HG03457 (cell line): ENCODE measurements at regions not wholly inside any gene's neighbourhood (a gene's known extent, or its start where the extent isn't known, plus 50 kb on each side); places are given as distances from the start of the nearest gene placed in this dataset.
"Not testable (repeated sequence)": the region's sequence is repeated elsewhere in the genome, so short reads cannot be mapped to it uniquely, and the experiment has no call there.

ENCODE experiments used
- ATAC-seq: cut with Tn5 transposase; IDR thresholded peaks from one replicate; pipeline ENCODE4 v1.9.1; 2021; ENCODE audit warnings: moderate number of reproducible peaks; ENCODE audit not compliant: unreplicated experiment

- ATAC-seq: no peak
These were observed 292.7 kb downstream of the SUCLA2 start for GRCh38 chr13:47708386-47708785.

- no peak for ATAC-seq
These were observed 293.7 kb downstream of the SUCLA2 start for GRCh38 chr13:47707414-47707813.

- no peak for ATAC-seq
These were observed 295.9 kb downstream of the SUCLA2 start for GRCh38 chr13:47705185-47705584.

- no peak for ATAC-seq
These were observed 304.4 kb downstream of the SUCLA2 start for GRCh38 chr13:47696674-47697073.

- no peak for ATAC-seq
These were observed 313.5 kb downstream of the SUCLA2 start for GRCh38 chr13:47687577-47687976.

GRCh38 chr13:47685156-47685555 lies 315.9 kb downstream of the SUCLA2 start:
- not testable (repeated sequence) for ATAC-seq

GRCh38 chr13:47680748-47681147 lies 320.3 kb downstream of the SUCLA2 start:
- ATAC-seq: no peak

GRCh38 chr13:47679401-47679800 lies 321.7 kb downstream of the SUCLA2 start:
- ATAC-seq: no peak

- no peak for ATAC-seq
These were observed 322.7 kb downstream of the SUCLA2 start for GRCh38 chr13:47678201-47678968.

GRCh38 chr13:47675871-47676270 lies 325.2 kb downstream of the SUCLA2 start:
- no peak for ATAC-seq

GRCh38 chr13:47673009-47673850 lies 327.8 kb downstream of the SUCLA2 start:
- no peak for ATAC-seq

GRCh38 chr13:47672245-47673008 lies 328.6 kb downstream of the SUCLA2 start:
- ATAC-seq: no peak

GRCh38 chr13:47671776-47672175 lies 329.3 kb downstream of the SUCLA2 start:
- ATAC-seq: no peak

GRCh38 chr13:47665043-47665442 lies 336.0 kb downstream of the SUCLA2 start:
- ATAC-seq: no peak

- no peak for ATAC-seq
These were observed 340.0 kb downstream of the SUCLA2 start for GRCh38 chr13:47661076-47661475.

GRCh38 chr13:47656651-47657050 lies 344.4 kb downstream of the SUCLA2 start:
- no peak for ATAC-seq

GRCh38 chr13:47650209-47650608 lies 350.9 kb downstream of the SUCLA2 start:
- ATAC-seq: no peak

GRCh38 chr13:47647001-47647400 lies 354.1 kb downstream of the SUCLA2 start:
- no peak for ATAC-seq

- ATAC-seq: no peak
These were observed 354.8 kb downstream of the SUCLA2 start for GRCh38 chr13:47646298-47646697.

GRCh38 chr13:47639738-47640447 lies 361.2 kb downstream of the SUCLA2 start:
- no peak for ATAC-seq

- ATAC-seq: no peak
These were observed 362.4 kb downstream of the SUCLA2 start for GRCh38 chr13:47638627-47639026.
